K562 (cell line): ENCODE measurements at regions not wholly inside any gene's neighbourhood (a gene's known extent, or its start where the extent isn't known, plus 50 kb on each side); places are given as distances from the start of the nearest gene placed in this dataset.

Experiments
- ATAC-seq: fragments of 200-7000 bp; cut with Tn5 transposase; 3 replicates; pipeline ENCODE4 v1.9.1; 2020; ENCODE audit warnings: moderate library complexity
- BruUV-seq: library from RNA; stranded (reverse); fragments of 400-500 nt; replicated peaks from 2 replicates; lab custom pipeline; 2021; lab: Mats Ljungman, UMichigan
- CTCF ChIA-PET: fragments of 300-600 bp; formaldehyde crosslinking; extraction: SDS; loops from one replicate; lab custom pipeline; 2021; ENCODE audit warnings: low intra/inter-chr PET ratio; lab: Yijun Ruan, JAX
- POLR2A ChIA-PET: fragments of 300-600, 350-650 bp; sonication (Branson Sonifier 250); formaldehyde crosslinking; extraction: SDS; loops from one replicate; lab custom pipeline; 2021; ENCODE audit warnings: antibody characterized with exemption, inconsistent platforms; lab: Yijun Ruan, JAX
- DNase-seq, 4 experiments: peaks; one replicate each; pipeline versions ENCODE4 v3.0.0 to v3.0.0-alpha.2; 2011 to 2018; ENCODE audit warnings: low spot score in 3 of 4, mixed read lengths in 3 of 4; ENCODE audit errors: extremely low read depth in 1 of 4
- FAIRE-seq: peaks from 2 replicates; lab custom pipeline; 2011; peaks lifted over from hg19 to GRCh38; lab: Jason Lieb, UNC
- H2AFZ ChIP-seq: 2 replicates; pipeline ENCODE4 v1.6.0; 2011; ENCODE audit warnings: low read depth, low read length, control low read depth, inconsistent platforms
- H3K27ac ChIP-seq: fragments of 200-600 bp; 3 replicates; pipeline ENCODE4 v1.8.0; 2011; ENCODE audit warnings: low read depth, mild to moderate bottlenecking, control low read depth, inconsistent platforms, low read length, moderate library complexity, mixed read lengths; ENCODE audit errors: extremely low read depth
- H3K27me3 ChIP-seq, 2 experiments: fragments of 300-600 bp in 1 of 2; 2 replicates in 1 of 2; 3 replicates in 1 of 2; pipeline versions ENCODE4 v1.6.0 to v1.8.0; 2011; ENCODE audit warnings: inconsistent platforms in 2 of 2, low read length in 2 of 2, mild to moderate bottlenecking in 1 of 2, mixed read lengths in 1 of 2, moderate library complexity in 1 of 2; ENCODE audit not compliant: control insufficient read depth in 2 of 2, insufficient read depth in 2 of 2
- H3K36me3 ChIP-seq: fragments of 300-600 bp; 3 replicates; pipeline ENCODE4 v1.8.0; 2011; ENCODE audit warnings: mild to moderate bottlenecking, low read length, inconsistent platforms; ENCODE audit not compliant: control insufficient read depth, insufficient read depth
- H3K4me1 ChIP-seq, 2 experiments: fragments of 200-600 bp in 1 of 2; replicated peaks in 1 of 2; 2 replicates in 1 of 2; 3 replicates in 1 of 2; pipeline versions ENCODE4 v1.5.1 to v1.8.0; 2011; ENCODE audit warnings: inconsistent platforms in 2 of 2, low read length in 2 of 2, mild to moderate bottlenecking in 1 of 2, mixed read lengths in 1 of 2, moderate library complexity in 1 of 2; ENCODE audit not compliant: control insufficient read depth in 2 of 2, insufficient read depth in 2 of 2
- H3K4me2 ChIP-seq: 2 replicates; pipeline ENCODE4 v1.6.1; 2011; ENCODE audit warnings: low read length, control low read depth, inconsistent platforms, mixed read lengths; ENCODE audit not compliant: insufficient read depth
- H3K4me3 ChIP-seq: fragments of 200-600 bp; sonication (generic), shearing (Covaris generic); 2 replicates; pipeline ENCODE4 v1.5.1; 2016; ENCODE audit warnings: control low read depth, inconsistent platforms
- H3K79me2 ChIP-seq: fragments of 200-600 bp; 3 replicates; pipeline ENCODE4 v1.8.0; 2011; ENCODE audit warnings: low read length, inconsistent platforms; ENCODE audit not compliant: control insufficient read depth, insufficient read depth
- H3K9ac ChIP-seq, 2 experiments: 2 replicates each; pipeline versions ENCODE4 v1.6.0 to v1.6.1; 2011; ENCODE audit warnings: low read depth in 2 of 2, low read length in 2 of 2, control low read depth in 1 of 2, inconsistent platforms in 1 of 2, mild to moderate bottlenecking in 1 of 2, mixed read lengths in 1 of 2; ENCODE audit not compliant: insufficient read depth in 1 of 2
- H3K9me1 ChIP-seq: one replicate; pipeline ENCODE4 v1.6.0; 2011; ENCODE audit warnings: inconsistent platforms, mild to moderate bottlenecking, low read length, moderate library complexity; ENCODE audit not compliant: control insufficient read depth, insufficient read depth
- H3K9me3 ChIP-seq: replicated peaks from 2 replicates; pipeline ENCODE4 v1.5.1; 2011; ENCODE audit warnings: low read depth, low read length, inconsistent platforms; ENCODE audit not compliant: control insufficient read depth, insufficient read depth
- H4K20me1 ChIP-seq: replicated peaks from 2 replicates; pipeline ENCODE4 v1.6.1; 2011; ENCODE audit warnings: low read length, inconsistent platforms, mixed read lengths; ENCODE audit not compliant: control insufficient read depth, insufficient read depth
- ATF7 ChIP-seq: fragments of 450-650 bp; IDR thresholded peaks from 2 replicates; pipeline ENCODE4 v1.7.1; 2014; ENCODE audit warnings: mild to moderate bottlenecking, moderate library complexity
- CEBPB ChIP-seq: fragments of 450-650 bp; IDR thresholded peaks from 2 replicates; pipeline ENCODE4 v1.6.1; 2016; ENCODE audit warnings: missing genetic modification characterization, missing compliant biosample characterization
- EWSR1 ChIP-seq: fragments of 450-650 bp; IDR thresholded peaks from 2 replicates; pipeline ENCODE4 v1.6.1; 2018; ENCODE audit warnings: borderline replicate concordance, mild to moderate bottlenecking, low read depth, moderate library complexity; ENCODE audit not compliant: partially characterized antibody
- FUS ChIP-seq: fragments of 200-400 bp; formaldehyde crosslinking; optimal IDR thresholded peaks from 2 replicates; pipeline ENCODE3; 2017; ENCODE audit warnings: low read depth, low read length
- KAT2B ChIP-seq: IDR thresholded peaks from one replicate; pipeline ENCODE4 v1.6.1; 2012; ENCODE audit warnings: low read depth, mild to moderate bottlenecking, control low read depth, inconsistent platforms, low read length, moderate library complexity
- MCM3 ChIP-seq: fragments of 450-650 bp; IDR thresholded peaks from 2 replicates; pipeline ENCODE4 v1.6.1; 2016
- RBFOX2 ChIP-seq: fragments of 200-400 bp; formaldehyde crosslinking; IDR thresholded peaks from 2 replicates; pipeline ENCODE4 v1.6.1; 2017; ENCODE audit warnings: low read depth, mild to moderate bottlenecking, low read length, moderate library complexity
- SMARCA5 ChIP-seq: fragments of 450-650 bp; IDR thresholded peaks from 2 replicates; pipeline ENCODE4 v1.6.1; 2016
- ZNF75A ChIP-seq: fragments of 450-650 bp; formaldehyde crosslinking; IDR thresholded peaks from 2 replicates; pipeline ENCODE4 v1.4.0; 2020; ENCODE audit warnings: mild to moderate bottlenecking
- ZNF79 ChIP-seq: fragments of 250-450 bp; sonication (Bioruptor Pico); IDR thresholded peaks from 2 replicates; pipeline ENCODE4 v1.4.0; 2020; ENCODE audit warnings: low read depth, mild to moderate bottlenecking, moderate library complexity
- WGBS: fragments of 100-300 bp; shearing (Covaris generic); methylation state at CpG from one replicate; pipeline ENCODE4 v1.1.6; 2016; ENCODE audit warnings: low coverage, mixed read lengths; ENCODE audit not compliant: insufficient coverage; ENCODE audit errors: missing lambda C conversion rate; 5-methylcytosine and 5-hydroxymethylcytosine counted together
- in situ Hi-C: fragments of 300-500 bp; cut with MboI; formaldehyde crosslinking; loops from 4 replicates; pipeline ENCODE4 v1.15.0; 2018; ENCODE audit warnings: inconsistent platforms, mixed read lengths
- intact Hi-C: fragments of 100-400 bp; cut with micrococcal nuclease; formaldehyde crosslinking; loops from 2 replicates; pipeline ENCODE4 v1.14.2; 2022
- TF ChIP-seq, protein P1 (sequence below): fragments of 250-450 bp; sonication (Bioruptor Pico); IDR thresholded peaks from 2 replicates; pipeline ENCODE4 v1.8.0; 2022; ENCODE audit warnings: inconsistent platforms, mild to moderate bottlenecking, moderate library complexity, borderline replicate concordance
- TF ChIP-seq, protein P2 (sequence below): fragments of 450-650 bp; IDR thresholded peaks from 2 replicates; pipeline ENCODE4 v1.6.1; 2018; ENCODE audit warnings: mild to moderate bottlenecking, low read depth; ENCODE audit not compliant: partially characterized antibody
- TF ChIP-seq, protein P3 (sequence below): sonication (generic); formaldehyde crosslinking; IDR thresholded peaks from 2 replicates; pipeline ENCODE4 v1.8.0; 2023; ENCODE audit warnings: mild to moderate bottlenecking, missing genetic modification reagents

DNA sequence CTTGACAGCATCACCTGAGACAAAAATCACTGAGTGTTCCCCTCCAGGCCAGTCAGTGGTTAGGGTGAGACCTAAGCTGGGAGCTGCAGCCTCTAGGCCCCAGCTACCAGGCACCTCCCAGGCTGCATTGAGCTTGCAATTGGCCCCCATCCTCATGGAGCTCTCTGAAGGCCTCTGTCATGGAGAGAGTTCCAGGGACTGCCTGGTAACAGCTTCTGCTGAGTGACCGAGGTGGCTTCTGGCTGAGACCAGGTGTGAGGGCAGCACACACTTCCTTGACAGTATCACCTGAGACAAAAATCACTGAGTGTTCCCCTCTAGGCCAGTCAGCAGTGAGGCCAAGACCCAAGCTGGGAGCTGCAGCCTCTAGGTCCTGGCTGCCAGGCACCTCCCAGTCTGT lies 283.0 kb downstream of the SMOC2 start:
- TF ChIP-seq CEBPB, result no peak
- TF ChIP-seq ATF7, result no peak
- TF ChIP-seq FUS, result no peak
- TF ChIP-seq, protein P1, sequence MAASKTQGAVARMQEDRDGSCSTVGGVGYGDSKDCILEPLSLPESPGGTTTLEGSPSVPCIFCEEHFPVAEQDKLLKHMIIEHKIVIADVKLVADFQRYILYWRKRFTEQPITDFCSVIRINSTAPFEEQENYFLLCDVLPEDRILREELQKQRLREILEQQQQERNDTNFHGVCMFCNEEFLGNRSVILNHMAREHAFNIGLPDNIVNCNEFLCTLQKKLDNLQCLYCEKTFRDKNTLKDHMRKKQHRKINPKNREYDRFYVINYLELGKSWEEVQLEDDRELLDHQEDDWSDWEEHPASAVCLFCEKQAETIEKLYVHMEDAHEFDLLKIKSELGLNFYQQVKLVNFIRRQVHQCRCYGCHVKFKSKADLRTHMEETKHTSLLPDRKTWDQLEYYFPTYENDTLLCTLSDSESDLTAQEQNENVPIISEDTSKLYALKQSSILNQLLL (CRISPR knock-in tag), result no peak
- no peak for TF ChIP-seq ZNF75A (CRISPR knock-in tag)
- TF ChIP-seq RBFOX2, result no peak
- no peak for TF ChIP-seq MCM3
- TF ChIP-seq, protein P2, sequence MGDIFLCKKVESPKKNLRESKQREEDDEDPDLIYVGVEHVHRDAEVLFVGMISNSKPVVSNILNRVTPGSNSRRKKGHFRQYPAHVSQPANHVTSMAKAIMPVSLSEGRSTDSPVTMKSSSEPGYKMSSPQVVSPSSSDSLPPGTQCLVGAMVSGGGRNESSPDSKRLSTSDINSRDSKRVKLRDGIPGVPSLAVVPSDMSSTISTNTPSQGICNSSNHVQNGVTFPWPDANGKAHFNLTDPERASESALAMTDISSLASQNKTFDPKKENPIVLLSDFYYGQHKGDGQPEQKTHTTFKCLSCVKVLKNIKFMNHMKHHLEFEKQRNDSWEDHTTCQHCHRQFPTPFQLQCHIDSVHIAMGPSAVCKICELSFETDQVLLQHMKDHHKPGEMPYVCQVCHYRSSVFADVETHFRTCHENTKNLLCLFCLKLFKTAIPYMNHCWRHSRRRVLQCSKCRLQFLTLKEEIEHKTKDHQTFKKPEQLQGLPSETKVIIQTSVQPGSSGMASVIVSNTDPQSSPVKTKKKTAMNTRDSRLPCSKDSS, result no peak
- no peak for TF ChIP-seq SMARCA5
- no peak for TF ChIP-seq EWSR1
- TF ChIP-seq ZNF79 (CRISPR knock-in tag), result no peak
- TF ChIP-seq, protein P3, sequence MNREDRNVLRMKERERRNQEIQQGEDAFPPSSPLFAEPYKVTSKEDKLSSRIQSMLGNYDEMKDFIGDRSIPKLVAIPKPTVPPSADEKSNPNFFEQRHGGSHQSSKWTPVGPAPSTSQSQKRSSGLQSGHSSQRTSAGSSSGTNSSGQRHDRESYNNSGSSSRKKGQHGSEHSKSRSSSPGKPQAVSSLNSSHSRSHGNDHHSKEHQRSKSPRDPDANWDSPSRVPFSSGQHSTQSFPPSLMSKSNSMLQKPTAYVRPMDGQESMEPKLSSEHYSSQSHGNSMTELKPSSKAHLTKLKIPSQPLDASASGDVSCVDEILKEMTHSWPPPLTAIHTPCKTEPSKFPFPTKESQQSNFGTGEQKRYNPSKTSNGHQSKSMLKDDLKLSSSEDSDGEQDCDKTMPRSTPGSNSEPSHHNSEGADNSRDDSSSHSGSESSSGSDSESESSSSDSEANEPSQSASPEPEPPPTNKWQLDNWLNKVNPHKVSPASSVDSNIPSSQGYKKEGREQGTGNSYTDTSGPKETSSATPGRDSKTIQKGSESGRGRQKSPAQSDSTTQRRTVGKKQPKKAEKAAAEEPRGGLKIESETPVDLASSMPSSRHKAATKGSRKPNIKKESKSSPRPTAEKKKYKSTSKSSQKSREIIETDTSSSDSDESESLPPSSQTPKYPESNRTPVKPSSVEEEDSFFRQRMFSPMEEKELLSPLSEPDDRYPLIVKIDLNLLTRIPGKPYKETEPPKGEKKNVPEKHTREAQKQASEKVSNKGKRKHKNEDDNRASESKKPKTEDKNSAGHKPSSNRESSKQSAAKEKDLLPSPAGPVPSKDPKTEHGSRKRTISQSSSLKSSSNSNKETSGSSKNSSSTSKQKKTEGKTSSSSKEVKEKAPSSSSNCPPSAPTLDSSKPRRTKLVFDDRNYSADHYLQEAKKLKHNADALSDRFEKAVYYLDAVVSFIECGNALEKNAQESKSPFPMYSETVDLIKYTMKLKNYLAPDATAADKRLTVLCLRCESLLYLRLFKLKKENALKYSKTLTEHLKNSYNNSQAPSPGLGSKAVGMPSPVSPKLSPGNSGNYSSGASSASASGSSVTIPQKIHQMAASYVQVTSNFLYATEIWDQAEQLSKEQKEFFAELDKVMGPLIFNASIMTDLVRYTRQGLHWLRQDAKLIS (CRISPR knock-in tag), result no peak
- no peak for TF ChIP-seq KAT2B
- no TSS peak for BruUV-seq
- POLR2A ChIA-PET, result no interaction called here

More for the DNA sequence above, 283.0 kb downstream of the SMOC2 start:
- Histone ChIP-seq H3K4me3 (no peak overlapping the region), H3K27me3 (peaks cover 2 to 30% of the 10 kb centered on the region in 2 experiments; a peak in 4 of 5 replicates), H3K4me2 (no peak overlapping the region), H3K9me1 (no peaks in the 10 kb centered on the region), H3K36me3 (no peaks in the 10 kb centered on the region), H3K27ac (no peak overlapping the region), H4K20me1 (no peaks in the 10 kb centered on the region; the same call in 1 of the 2 replicates), H3K9me3 (no peaks in the 10 kb centered on the region), H2AFZ (no peak overlapping the region), H3K4me1 (no peaks in the 10 kb centered on the region), H3K9ac (no peak overlapping the region), H3K79me2 (no peaks in the 10 kb centered on the region)
- FAIRE-seq (no peak), ATAC-seq (no peak), DNase-seq (no peak)
- in situ Hi-C loops, result no loop called here
- intact Hi-C loops, result no loop called here
- WGBS, result 0% methylated on average over 1 of the region's 1 CpG
- CTCF ChIA-PET, result no interaction called here
